ENCODE measurements at regions not wholly inside any gene's neighbourhood (a gene's known extent, or its start where the extent isn't known, plus 50 kb on each side); places are given as distances from the start of the nearest gene placed in this dataset.

DNA sequence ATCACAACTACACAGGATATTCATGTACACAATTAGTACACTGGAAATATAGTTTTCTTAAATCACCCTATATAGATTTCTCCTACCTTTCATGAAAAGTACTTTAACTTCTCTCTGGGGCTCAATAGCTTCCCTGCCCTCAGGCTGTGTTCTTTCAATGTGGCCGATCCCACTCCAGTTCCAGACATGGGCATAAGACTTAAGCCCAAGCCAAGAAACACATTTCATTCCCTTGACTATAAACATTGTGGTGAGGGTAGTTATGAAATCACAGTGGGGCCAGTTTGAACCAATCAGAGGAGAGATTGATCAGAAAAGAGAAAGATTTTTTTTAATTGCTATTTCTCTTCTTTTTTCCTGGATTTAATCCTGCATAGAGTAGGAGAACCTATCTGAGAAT, 904.6 kb upstream of the SORCS1 start:
- no peaks in the 10 kb centered on the region for H3K79me2 ChIP-seq (ENCODE audit: insufficient read depth, low read length)
- TF ChIP-seq, protein P1, sequence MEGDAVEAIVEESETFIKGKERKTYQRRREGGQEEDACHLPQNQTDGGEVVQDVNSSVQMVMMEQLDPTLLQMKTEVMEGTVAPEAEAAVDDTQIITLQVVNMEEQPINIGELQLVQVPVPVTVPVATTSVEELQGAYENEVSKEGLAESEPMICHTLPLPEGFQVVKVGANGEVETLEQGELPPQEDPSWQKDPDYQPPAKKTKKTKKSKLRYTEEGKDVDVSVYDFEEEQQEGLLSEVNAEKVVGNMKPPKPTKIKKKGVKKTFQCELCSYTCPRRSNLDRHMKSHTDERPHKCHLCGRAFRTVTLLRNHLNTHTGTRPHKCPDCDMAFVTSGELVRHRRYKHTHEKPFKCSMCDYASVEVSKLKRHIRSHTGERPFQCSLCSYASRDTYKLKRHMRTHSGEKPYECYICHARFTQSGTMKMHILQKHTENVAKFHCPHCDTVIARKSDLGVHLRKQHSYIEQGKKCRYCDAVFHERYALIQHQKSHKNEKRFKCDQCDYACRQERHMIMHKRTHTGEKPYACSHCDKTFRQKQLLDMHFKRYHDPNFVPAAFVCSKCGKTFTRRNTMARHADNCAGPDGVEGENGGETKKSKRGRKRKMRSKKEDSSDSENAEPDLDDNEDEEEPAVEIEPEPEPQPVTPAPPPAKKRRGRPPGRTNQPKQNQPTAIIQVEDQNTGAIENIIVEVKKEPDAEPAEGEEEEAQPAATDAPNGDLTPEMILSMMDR (IDR thresholded peaks at IDR 0.05; ENCODE audit: insufficient read depth, low read length, poor library complexity, severe bottlenecking) = no peak
- TF ChIP-seq EZH2phosphoT487 (conservative IDR thresholded peaks at IDR 0.05; ENCODE audit: low read length) = no peak
- H4K20me1 ChIP-seq (ENCODE audit: low read depth, low read length) = no peaks in the 10 kb centered on the region
- H3K36me3 ChIP-seq (ENCODE audit: low read length) = no peaks in the 10 kb centered on the region
- no peak overlapping the region for H2AFZ ChIP-seq (ENCODE audit: low read depth, low read length, severe bottlenecking)
- no peaks in the 10 kb centered on the region for H3F3A ChIP-seq (ENCODE audit: insufficient read depth)
- no peak overlapping the region for H3K4me3 ChIP-seq (ENCODE audit: insufficient read depth, low read length, poor library complexity, severe bottlenecking)
- no peaks in the 10 kb centered on the region for H3K9me3 ChIP-seq (ENCODE audit: insufficient read depth, low read length)
- H3K27me3 ChIP-seq (ENCODE audit: low read length) = no peaks in the 10 kb centered on the region
- H3K4me2 ChIP-seq (ENCODE audit: low read depth, low read length, poor library complexity, severe bottlenecking) = no peak overlapping the region
- H3K9me2 ChIP-seq (replicated peaks; ENCODE audit: insufficient read depth, low read length) = no peaks in the 10 kb centered on the region
- H3K9ac ChIP-seq (ENCODE audit: low read length) = no peak overlapping the region
- no peak overlapping the region for H3K27ac ChIP-seq (ENCODE audit: low read depth, low read length)

- H3F3A ChIP-seq (ENCODE audit: insufficient read depth) = no peaks in the 10 kb centered on the region
- H3K9ac ChIP-seq (ENCODE audit: low read length) = no peak overlapping the region
- H3K9me2 ChIP-seq (replicated peaks; ENCODE audit: insufficient read depth, low read length) = no peaks in the 10 kb centered on the region
- H2AFZ ChIP-seq (ENCODE audit: low read depth, low read length, severe bottlenecking) = no peak overlapping the region
- no peaks in the 10 kb centered on the region for H3K27me3 ChIP-seq (ENCODE audit: low read length)
- no peaks in the 10 kb centered on the region for H3K9me3 ChIP-seq (ENCODE audit: insufficient read depth, low read length)
- H3K27ac ChIP-seq (ENCODE audit: low read depth, low read length) = no peak overlapping the region
- no peaks in the 10 kb centered on the region for H4K20me1 ChIP-seq (ENCODE audit: low read depth, low read length)
- no peaks in the 10 kb centered on the region for H3K79me2 ChIP-seq (ENCODE audit: insufficient read depth, low read length)
- no peak overlapping the region for H3K4me3 ChIP-seq (ENCODE audit: insufficient read depth, low read length, poor library complexity, severe bottlenecking)
- TF ChIP-seq EZH2phosphoT487 (conservative IDR thresholded peaks at IDR 0.05; ENCODE audit: low read length) = no peak
- TF ChIP-seq, protein P1 (IDR thresholded peaks at IDR 0.05; ENCODE audit: insufficient read depth, low read length, poor library complexity, severe bottlenecking) = no peak
- no peak overlapping the region for H3K4me2 ChIP-seq (ENCODE audit: low read depth, low read length, poor library complexity, severe bottlenecking)
- H3K36me3 ChIP-seq (ENCODE audit: low read length) = no peaks in the 10 kb centered on the region
Observed at GRCh38 chr10:108064746-108065260, 900.3 kb upstream of the SORCS1 start.

DNA sequence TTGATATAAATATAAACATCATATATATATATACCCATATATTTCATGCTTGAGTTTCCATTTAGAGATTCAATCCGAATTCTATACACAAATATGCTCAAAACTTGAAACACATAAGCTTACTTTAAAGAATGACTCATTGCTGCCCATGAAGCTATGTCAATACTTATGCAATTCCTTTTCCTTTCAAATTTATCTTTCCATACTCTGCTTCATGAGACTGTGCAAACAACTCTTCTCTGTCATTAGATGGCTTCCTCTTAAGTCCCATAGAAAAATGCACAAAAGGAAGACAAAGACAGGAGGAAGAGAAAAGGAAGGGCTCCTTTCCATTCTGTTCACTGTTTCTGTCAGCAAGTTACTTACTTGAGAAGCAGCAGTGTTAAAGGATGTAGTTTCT, 895.7 kb upstream of the SORCS1 start:
- H3F3A ChIP-seq (ENCODE audit: insufficient read depth) = no peaks in the 10 kb centered on the region
- H3K79me2 ChIP-seq (ENCODE audit: insufficient read depth, low read length) = no peaks in the 10 kb centered on the region
- H3K9me3 ChIP-seq (ENCODE audit: insufficient read depth, low read length) = no peaks in the 10 kb centered on the region
- no peaks in the 10 kb centered on the region for H3K36me3 ChIP-seq (ENCODE audit: low read length)
- H3K27ac ChIP-seq (ENCODE audit: low read depth, low read length) = no peak overlapping the region
- H3K4me3 ChIP-seq (ENCODE audit: insufficient read depth, low read length, poor library complexity, severe bottlenecking) = no peak overlapping the region
- H3K9me2 ChIP-seq (replicated peaks; ENCODE audit: insufficient read depth, low read length) = no peaks in the 10 kb centered on the region
- H4K20me1 ChIP-seq (ENCODE audit: low read depth, low read length) = no peaks in the 10 kb centered on the region
- H3K27me3 ChIP-seq (ENCODE audit: low read length) = no peaks in the 10 kb centered on the region
- H2AFZ ChIP-seq (ENCODE audit: low read depth, low read length, severe bottlenecking) = no peak overlapping the region
- H3K4me2 ChIP-seq (ENCODE audit: low read depth, low read length, poor library complexity, severe bottlenecking) = no peak overlapping the region
- TF ChIP-seq EZH2phosphoT487 (conservative IDR thresholded peaks at IDR 0.05; ENCODE audit: low read length) = no peak
- TF ChIP-seq, protein P1 (IDR thresholded peaks at IDR 0.05; ENCODE audit: insufficient read depth, low read length, poor library complexity, severe bottlenecking) = no peak
- no peak overlapping the region for H3K9ac ChIP-seq (ENCODE audit: low read length)
